NCI-H2171 (cell line): ENCODE measurements at regions not wholly inside any gene's neighbourhood (a gene's known extent, or its start where the extent isn't known, plus 50 kb on each side); places are given as distances from the start of the nearest gene placed in this dataset.
"Not testable (repeated sequence)": the region's sequence is repeated elsewhere in the genome, so short reads cannot be mapped to it uniquely, and the experiment has no call there.

ENCODE experiments used
- DNase-seq: peaks from one replicate; lab custom pipeline; 2025; lab: John Stamatoyannopoulos, UW

DNA sequence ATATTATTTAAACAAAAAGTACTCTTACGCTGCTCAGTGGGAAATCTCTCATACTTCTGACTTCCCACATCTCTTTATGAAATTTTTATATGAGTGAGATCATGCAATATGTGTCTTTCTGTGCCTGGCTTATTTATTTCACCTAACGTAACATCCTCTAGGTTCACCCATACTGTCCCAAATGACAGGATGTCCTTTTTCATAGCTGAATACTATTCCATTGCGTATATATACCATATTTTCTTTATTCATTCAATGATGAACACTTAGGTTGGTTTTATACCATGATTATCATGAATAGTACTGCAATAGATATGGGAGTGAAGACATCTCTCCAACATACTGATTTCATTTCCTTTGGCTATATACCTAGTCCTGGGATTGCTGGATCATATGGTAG lies 57.8 kb upstream of the TPP2 start:
- no peak for DNase-seq

DNA sequence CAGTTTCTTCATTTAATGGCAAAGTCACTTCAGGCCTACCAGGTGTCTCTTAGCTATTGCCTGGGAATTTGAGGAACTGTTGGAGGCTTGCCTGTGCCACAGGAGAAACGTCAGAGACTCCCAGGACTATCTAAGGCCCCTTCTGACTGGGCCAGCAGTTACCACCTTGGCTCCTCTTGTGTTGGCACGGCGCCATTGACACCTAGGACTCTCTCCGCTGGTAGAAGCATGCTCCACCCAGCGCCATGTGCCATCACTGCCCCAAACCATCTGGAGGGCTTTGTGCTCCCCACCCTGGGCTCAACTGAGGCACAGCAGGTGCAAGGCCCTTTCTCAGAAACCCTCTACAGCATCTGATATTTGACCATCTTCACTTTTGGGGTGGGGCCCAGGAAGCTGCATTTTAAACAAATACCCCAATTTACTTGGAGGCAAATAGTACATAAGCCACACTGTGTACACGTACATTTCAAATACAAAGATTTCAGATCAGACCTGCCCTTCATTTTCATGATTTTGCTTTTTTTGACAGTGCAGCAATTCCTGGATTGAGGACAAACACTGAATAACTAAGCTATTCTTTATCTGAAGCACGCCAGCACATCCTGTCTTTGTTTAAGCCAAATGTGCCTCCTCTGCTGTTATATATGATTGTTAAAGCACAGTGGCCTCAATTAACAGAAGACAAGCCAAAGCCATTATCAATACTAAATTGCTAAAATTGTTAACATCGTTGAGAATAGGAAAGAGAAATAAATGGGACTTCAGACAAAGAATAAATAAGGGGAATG lies 59.9 kb upstream of the TPP2 start:
- DNase-seq, result no peak

DNA sequence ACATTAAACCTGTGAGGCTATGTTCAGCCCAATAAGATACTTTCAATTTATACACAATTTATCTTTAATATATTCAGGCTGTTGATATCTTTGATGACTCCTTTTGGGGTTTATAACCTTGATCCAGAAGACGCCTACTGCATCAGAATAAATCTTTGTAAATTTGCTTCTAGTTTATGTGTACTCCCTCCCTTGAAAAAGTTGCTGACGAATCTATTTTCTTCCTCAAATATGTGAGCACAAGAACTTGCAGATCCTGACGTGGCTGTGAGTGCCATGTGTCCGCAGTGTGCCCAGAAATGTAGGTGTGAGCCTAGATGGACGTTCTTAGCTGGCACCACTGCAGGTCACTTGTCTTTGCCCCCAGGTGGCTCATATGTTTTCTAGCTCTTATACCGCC lies 60.6 kb upstream of the TPP2 start:
- no peak for DNase-seq

DNA sequence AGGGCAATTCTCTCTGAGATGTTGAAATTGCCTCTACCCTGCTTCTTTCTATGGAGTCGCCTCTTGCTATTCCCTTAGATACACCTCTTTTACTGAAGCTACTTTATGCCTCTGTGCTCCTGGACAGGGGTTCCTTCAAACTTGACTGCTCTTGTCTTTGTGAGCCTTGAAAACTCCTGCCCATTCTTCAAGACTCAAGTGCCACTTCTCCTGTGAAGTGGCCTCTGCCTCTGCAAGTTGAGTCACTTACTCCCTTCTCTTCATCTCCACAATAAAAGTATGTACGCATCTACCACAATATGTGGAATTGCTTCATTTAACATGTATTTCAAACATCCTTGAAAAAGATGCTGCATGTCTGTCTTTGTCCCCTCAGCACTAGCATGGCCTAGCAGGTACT lies 66.0 kb upstream of the TPP2 start:
- DNase-seq, result no peak

DNA sequence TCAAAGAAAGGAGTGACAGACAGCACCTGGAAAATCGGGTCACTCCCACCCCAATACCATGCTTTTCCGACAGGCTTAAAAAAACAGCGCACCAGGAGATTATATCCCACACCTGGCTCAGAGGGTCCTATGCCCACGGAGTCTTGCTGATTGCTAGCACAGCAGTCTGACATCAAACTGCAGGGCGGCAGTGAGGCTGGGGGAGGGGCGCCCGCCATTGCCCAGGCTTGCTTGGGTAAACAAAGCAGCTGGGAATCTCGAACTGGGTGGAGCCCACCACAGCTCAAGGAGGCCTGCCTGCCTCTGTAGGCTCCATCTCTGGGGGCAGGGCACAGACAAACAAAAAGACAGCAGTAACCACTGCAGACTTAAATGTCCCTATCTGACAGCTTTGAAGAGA lies 74.5 kb upstream of the TPP2 start:
- not testable (repeated sequence) for DNase-seq

DNA sequence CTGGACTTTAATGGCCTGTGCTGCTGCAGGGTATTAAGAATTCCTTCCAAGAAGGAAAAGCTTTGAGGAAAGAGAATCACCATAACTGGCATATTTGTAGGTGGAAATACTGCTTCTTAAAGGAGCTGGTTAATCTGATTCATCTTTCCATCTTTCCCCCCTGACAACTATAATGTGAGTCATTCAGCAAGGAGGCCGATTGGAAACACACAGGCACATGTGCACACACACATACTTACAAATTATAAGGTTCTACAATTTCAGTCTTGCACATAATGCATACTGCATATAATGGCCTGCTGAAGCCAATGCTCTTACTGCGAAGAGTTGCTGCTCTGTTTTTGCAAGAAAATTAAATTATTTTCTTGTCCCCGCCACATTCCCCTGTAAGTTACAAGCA lies 78.8 kb upstream of the TPP2 start:
- DNase-seq, result no peak

DNA sequence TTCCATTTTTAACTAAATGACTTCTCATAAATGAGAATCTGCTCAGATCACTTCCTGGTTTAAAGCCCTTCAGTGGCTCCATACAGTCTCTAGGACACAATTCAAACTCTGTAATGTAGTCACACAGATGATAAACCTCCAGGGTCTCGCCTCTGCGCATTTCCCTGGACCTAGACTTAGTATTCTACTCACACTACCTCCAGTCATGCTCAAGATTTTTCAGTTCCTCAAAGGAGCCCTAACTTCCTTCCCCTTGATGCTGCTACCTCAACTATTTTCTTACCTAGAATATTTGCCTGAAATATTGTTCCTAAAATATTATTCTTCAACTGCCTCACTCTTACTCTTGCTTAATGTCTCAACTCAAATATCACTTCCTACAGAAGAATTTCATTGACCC lies 86.7 kb upstream of the TPP2 start:
- no peak for DNase-seq

DNA sequence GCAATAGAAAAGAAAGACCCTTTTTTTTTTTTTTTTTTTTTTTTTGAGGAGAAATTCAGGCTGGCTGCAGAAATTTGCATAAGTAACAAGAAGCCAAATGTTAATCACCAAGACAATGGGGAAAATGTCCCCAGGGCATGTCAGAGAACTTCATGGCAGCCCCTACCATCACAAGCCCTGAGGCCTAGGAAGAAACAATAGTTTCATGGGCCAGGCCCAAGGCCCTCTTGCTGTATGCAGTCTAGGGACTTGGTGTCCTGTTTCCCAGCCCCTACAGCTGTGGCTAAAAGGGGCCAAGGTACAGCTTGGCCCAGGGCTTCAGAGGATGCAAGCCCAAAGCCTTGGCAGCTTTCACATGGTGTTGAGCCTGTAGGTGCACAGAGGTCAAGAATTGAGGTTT lies 88.4 kb upstream of the TPP2 start:
- no peak for DNase-seq

DNA sequence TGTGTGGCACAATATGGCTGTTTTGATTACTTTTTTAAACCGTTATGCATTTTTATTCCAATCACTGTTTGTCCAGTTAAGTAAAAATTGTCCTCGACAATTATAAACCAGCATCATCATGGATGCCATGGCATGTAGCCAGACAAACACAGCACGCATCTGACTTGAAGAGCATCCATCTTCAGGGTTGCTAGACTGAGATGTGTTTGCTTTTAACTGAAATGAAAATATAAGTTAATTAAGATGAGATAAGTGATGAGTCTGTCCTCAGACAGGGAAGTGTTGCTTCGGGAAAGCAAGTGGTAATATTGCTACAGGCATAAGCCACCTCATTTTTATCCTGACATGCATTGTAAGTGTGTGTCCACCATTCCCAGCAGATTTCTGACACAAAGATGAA lies 92.8 kb upstream of the TPP2 start:
- no peak for DNase-seq

DNA sequence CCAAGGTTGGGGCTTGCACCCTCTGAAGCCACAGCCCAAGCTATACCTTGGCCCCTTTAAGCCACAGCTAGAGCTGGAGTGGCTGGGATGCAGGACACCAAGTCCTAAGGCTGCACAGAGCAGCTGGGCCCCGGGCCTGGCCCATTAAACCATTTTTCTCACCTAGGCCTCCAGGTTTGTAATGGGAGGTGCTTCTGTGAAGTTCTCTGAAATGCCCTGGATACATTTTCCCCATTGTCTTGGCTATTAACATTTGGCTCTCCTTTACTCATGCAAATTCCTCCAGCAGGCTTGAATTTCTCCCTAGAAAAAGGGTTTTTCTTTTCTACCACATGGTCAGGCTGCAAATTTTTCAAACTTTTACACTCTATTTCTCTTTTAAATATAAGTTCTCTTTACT lies 93.8 kb upstream of the FGF14 start:
- DNase-seq, result no peak

DNA sequence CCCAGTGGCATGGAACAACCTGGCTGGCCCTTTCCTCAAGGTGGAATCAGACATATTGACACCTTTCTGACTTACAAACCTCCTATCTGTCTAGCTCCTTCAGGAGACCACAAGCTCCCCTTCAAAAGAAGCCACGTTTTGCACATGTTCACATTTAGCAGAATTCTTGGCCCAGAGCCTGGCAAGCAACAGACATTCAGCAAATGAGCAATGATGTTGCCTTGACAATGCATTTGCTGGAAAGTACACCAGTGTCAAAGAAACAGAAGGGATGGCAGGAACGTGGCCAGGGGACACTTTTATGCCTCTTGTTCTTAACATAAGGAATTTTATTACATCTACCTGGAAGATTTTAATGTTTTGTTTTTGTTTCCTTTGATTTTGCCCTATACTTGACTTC lies 85.5 kb upstream of the FGF14 start:
- peak; percentile 11 for DNase-seq

DNA sequence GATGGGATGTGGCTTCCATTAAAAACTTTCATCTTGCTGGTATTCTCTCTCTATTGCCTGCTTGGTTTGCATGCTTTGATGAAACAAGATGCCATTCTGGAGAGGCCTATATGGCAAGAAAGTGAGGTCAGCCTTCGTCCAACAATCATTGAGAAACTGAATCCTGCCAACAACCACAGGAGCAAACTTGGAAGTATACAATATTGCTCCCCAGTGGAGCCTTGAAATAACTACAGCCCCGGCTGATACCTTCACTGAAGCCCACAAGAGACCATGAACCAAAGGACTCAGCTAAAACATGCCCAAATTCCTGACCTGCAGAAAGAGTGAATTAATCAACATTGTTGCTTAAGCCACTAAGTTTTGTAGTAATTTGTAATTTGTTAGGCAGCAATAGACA lies 82.5 kb upstream of the FGF14 start:
- DNase-seq, result no peak

DNA sequence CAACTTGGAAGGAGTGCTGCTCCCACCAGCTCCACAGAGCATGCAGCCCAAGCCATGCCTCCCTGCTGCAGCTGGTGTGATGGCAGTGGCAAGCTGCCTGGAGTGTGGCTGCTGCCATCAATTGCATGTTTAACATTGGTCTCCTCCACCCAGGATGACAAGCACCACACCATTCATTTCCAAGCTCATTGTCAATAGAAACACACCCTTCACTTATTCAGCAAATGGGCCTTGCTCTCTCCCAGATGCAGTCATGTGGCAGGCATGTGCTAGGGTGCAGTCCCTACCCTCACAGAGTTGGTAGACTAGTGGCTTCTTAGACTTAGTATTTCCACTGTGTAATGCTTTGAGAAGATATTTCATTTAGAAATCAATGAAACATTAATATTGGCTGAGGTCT lies 70.8 kb upstream of the FGF14 start:
- no peak for DNase-seq

DNA sequence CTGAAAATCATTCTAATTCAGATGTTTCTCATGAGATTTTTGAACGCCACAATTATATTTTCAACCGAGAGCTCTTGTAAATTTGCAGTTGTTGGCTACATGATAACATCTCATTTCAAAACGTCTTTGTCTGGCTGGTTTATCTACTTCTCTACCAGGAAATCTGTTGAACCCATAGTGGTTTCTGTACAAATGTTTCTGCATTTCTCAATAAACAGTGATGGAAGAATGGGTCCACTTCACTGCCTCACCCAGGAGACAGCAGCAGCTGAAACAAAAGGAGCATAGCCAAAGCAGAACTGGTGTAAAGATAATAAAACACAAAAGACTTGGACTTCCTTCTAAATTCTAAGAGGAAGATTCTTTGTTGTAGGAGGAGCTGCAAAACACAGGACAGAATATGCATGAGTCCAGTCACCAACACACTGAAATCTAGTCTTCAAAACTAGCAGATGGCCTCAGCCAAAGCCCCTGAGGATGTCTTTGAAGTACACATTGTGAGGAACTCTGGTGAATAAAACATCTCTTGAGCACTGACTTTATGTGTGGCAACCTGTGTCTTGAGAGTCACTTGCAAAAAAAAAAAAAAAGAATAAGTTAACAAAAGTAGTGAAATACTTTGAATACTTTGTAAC lies 68.6 kb upstream of the FGF14 start:
- DNase-seq, result no peak

DNA sequence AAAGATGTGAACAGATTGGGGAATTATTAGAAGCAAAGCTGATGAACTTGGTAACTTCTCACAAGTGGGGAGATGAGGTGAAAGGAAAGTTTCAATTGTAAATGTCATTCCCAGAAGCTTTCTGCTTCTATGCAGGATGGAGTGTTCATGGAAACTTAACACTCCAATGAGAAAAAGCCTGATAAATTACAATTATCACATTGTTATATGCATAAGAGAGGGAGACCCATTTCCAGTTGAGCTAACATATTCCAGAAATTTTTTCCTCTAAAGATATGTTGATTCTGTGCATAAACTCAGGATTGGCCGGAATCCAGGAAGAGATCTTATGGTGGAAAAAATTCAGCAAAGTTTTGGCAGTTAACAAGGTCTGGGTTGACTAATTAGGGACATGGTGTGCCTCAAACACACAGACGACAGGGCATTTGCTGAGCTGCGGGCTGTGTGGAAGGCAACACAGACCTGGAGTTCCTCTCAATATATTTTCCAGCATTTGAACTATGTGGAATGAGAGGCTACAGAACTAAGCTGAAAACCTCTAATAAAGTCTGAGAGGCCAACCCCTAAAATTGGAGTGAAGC lies 64.9 kb upstream of the FGF14 start:
- DNase-seq, result no peak

DNA sequence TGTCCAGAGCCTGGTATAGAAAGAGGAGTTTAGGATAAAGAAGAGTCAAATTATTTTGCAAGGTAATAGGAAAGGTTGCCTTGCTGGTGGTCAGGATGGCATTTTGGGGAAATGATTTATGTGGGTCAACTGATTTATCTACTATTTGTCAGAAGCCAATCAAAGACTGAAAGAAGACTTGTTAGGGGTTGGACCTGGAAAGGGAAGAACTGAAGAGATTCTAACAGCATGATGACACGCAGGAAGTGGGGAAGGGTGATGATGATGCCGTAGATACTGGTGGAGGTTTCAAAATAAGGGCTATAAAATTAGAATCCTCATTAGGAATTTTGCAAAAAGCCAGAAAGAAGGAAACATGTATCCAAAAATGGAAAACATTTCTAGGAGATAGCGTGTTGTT lies 60.7 kb upstream of the FGF14 start:
- DNase-seq, result no peak

DNA sequence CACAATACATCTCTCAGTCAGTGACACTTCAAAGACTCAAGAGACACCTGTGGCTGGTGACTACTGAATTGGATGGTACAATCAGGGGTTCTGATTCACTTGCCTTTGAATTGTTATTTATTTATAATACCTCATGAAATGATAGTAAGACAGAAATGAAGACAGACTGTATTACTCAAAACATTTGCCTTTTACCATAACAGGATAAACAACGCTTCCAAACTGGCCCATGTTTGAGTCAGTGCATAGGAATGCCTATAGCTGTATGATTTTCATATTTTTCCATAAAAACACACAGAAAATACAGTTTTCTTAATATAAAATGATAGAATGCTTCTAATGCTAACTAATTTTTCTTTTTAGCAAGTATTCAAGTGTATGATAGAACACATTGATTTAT lies 59.5 kb upstream of the FGF14 start:
- no peak for DNase-seq

DNA sequence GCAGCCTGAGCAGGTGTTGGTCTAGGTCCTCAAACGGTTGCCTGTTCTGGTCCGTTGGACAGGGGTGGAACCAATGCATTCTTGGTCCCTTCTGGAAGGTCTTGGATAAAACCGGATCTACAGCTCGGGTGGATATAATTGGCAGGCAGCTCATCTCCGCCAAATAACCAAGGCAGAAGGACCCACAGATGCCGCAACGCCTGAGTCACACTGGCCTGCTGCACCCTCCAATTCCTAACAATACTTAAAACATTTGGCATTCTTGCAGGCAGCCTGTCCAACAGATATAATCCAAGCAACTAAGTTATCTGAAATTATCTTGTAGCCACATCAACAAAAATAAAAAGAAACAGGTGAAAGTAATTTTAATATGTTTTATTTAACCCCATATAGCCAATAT lies 59.0 kb upstream of the FGF14 start:
- DNase-seq, result no peak

DNA sequence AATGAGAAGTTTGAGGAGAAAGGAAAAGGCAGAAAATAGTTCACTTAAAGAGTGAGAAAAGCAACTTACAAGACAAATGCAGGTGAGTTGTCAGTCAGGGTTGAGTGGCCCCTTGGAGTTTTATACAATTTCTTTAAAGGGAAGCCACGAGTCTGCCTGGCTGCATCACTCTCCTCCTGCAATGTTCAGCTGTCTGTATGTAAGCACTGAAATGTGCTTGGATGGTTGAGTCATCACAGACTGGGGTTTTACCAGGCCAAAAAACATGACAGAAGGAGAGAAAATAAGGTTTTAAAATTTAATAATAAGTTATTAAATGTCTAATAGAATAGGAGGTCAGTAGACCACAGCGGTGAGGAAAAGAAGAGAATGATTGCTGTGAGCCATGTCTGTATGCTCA lies 51.0 kb upstream of the FGF14 start:
- no peak for DNase-seq
